ENCODE measurements at regions not wholly inside any gene's neighbourhood (a gene's known extent, or its start where the extent isn't known, plus 50 kb on each side); places are given as distances from the start of the nearest gene placed in this dataset.

DNA sequence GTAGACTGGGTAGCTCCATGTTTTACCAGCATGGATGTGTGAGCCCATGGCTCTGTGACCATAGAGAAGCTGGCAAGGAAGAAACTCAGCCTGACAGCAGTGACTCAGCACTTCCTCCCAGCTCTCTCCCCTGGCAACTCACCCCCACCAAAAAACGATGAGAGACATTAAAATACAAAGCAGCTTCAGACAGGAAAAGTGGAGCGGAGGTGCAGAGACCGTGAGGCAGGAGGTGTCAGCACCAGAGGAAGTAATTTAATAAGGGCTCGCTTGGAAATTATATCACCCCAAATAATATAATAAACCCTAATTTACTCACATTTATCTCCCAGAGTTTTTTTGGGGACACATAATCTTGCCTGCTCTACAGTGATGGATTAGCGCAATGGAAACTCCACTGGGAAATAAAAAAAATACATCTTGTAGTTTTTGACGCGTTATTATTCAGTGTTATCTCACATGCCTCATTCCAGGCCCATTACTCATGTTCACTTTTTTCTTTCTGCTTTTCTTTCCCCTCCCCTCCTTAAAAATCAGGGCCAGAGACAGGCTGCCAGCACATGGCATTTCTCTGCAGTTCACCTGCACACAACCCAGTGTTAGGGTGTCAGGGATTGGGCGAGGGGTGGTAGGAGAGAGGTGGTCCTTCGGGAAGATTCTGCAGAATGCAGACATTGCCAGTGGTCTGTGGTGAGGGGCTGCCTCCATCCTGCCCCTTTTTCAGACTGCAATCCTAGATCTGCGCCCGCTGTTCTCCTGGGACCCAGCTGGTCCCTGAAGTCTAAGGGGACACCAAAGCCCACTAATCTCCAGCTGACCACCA lies 170.8 kb downstream of the BUD13 start:
- no peaks in the 10 kb centered on the region for H3K9me3 Mint-ChIP-seq
- no peak overlapping the region for H3K27ac Mint-ChIP-seq
- H3K4me1 Mint-ChIP-seq = no peaks in the 10 kb centered on the region
- H3K36me3 Mint-ChIP-seq = no peaks in the 10 kb centered on the region
- no peak overlapping the region for H3K4me3 Mint-ChIP-seq
- H3K27me3 Mint-ChIP-seq = peaks cover 11% of the 10 kb centered on the region

- no peaks in the 10 kb centered on the region for H3K4me1 Mint-ChIP-seq
- no peaks in the 10 kb centered on the region for H3K36me3 Mint-ChIP-seq
- H3K9me3 Mint-ChIP-seq = no peaks in the 10 kb centered on the region
- H3K4me3 Mint-ChIP-seq = no peak overlapping the region
- no peak overlapping the region for H3K27ac Mint-ChIP-seq
- peaks cover 11% of the 10 kb centered on the region for H3K27me3 Mint-ChIP-seq
Measured at GRCh38 chr11:116600930-116601329, 171.9 kb downstream of the BUD13 start.

DNA sequence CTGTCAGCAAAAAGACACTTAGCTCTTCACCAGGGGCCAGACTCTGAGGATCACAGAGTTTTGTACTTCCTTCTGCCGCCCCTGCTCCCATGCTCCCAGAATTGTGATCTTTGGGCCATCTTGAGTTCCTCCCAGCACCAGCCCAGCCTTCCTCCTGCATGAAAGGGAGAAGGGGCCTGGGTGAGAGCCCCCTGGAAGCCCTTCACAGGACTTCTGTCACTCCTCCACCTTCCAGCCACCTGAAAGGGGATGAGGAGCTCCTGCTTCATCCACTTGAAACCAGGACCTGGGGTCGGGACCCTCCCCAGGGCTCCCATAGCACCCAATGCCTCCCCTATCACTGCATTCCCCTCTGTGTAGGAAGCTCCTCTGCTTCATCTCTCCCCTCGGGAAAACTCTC lies 174.2 kb downstream of the BUD13 start:
- no peak overlapping the region for H3K4me3 Mint-ChIP-seq

DNA sequence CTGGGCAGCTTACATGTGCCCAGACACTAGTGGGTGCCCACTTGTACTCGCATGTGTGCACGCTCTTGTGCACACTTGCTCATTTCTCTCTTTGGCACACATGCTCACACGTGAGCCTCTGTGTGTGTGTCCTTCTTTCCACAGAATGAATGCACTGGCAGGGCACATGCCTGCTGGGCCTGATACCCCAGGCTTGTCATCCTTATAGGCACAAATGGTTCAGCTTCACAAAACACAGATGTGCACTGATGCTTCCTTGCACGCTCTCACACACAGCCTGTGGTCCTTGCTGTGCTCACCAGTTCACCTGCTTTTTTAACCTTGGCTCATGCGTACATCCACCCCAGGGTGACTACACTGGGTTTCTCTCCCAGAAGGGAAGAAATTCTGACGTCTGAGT lies 174.8 kb downstream of the BUD13 start:
- Mint-ChIP-seq H3K27ac (no peak overlapping the region), H3K9me3 (no peaks in the 10 kb centered on the region), H3K36me3 (no peaks in the 10 kb centered on the region), H3K4me1 (no peaks in the 10 kb centered on the region), H3K27me3 (peaks cover 8% of the 10 kb centered on the region), H3K4me3 (no peak overlapping the region)

More for the DNA sequence above, 174.2 kb downstream of the BUD13 start:
- Mint-ChIP-seq H3K4me1 (no peaks in the 10 kb centered on the region), H3K36me3 (no peaks in the 10 kb centered on the region), H3K9me3 (no peaks in the 10 kb centered on the region), H3K27me3 (peaks cover 8% of the 10 kb centered on the region), H3K27ac (no peak overlapping the region)

- H3K36me3 Mint-ChIP-seq = no peaks in the 10 kb centered on the region
- no peaks in the 10 kb centered on the region for H3K4me1 Mint-ChIP-seq
- H3K27ac Mint-ChIP-seq = no peak overlapping the region
- no peak overlapping the region for H3K4me3 Mint-ChIP-seq
- peaks cover 10% of the 10 kb centered on the region for H3K27me3 Mint-ChIP-seq
- no peaks in the 10 kb centered on the region for H3K9me3 Mint-ChIP-seq
Measured at GRCh38 chr11:116596346-116597260, 176.2 kb downstream of the BUD13 start.

DNA sequence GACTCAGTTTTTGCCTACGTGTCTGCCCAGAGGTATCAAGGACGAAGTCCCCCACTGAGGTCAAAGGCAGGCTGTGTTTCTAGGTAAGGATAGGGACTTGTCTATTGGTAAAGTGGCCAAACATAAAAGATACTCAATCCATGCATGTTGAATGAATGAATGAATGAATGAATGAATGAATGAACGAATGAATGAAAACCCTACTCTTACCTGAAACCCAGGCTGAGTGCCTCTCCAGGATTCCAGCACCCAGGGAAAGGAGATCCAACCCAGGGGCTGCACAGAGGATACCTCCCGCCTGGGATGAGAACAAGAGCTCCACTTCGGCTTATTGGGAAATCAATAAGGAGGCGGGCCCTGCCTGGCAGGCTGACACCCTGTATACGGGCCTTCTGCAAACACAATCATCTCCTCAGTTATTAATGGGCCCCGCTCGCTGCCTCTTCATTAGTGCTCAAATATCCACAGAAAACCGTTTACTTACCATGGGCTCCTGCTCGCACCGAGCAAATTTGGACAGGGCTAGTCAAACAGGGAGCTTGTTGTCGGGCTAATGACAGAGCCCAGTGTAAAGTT lies 177.4 kb downstream of the BUD13 start:
- no peaks in the 10 kb centered on the region for H3K36me3 Mint-ChIP-seq
- no peak overlapping the region for H3K4me3 Mint-ChIP-seq
- H3K9me3 Mint-ChIP-seq = no peaks in the 10 kb centered on the region
- H3K27me3 Mint-ChIP-seq = peaks cover 13% of the 10 kb centered on the region
- H3K4me1 Mint-ChIP-seq = no peaks in the 10 kb centered on the region
- H3K27ac Mint-ChIP-seq = no peak overlapping the region

DNA sequence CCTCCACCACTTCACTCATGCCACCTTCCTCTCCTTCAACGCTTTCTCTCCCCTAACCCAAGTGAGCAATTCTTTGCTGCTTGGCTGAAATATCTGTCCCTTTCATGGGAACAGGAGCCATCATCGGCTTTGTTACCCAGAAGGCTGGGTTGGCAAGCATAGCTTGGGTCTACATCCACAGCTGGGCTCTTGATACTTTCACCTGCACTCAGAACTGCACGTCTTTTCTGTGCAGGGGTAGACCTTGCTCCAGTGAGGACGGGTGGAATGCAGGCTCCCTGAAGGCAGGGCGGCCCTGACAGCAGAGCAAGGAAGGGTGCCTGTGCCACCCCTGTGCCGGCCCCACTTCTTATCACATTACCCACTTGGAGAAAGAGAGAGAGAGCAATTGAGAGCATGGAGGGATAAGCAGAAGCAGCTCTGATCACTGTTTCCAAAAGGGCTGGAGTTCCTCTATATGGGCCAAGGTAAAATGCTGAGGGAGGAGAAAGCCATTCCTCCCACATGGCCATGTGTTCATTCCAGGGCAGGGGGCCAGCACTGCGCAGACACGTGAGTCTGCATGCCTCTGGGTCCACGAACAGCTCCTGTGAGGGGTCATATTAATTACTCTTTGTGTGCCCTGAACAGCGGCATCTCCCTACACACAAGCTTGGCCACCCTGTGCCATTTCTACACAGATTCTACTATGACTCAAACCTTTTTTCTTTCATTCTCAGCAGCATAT lies 181.8 kb downstream of the BUD13 start:
- no peak overlapping the region for H3K4me3 Mint-ChIP-seq
- H3K27ac Mint-ChIP-seq = no peak overlapping the region
- H3K36me3 Mint-ChIP-seq = no peaks in the 10 kb centered on the region
- no peaks in the 10 kb centered on the region for H3K4me1 Mint-ChIP-seq
- H3K27me3 Mint-ChIP-seq = peaks cover 6% of the 10 kb centered on the region
- H3K9me3 Mint-ChIP-seq = no peaks in the 10 kb centered on the region

DNA sequence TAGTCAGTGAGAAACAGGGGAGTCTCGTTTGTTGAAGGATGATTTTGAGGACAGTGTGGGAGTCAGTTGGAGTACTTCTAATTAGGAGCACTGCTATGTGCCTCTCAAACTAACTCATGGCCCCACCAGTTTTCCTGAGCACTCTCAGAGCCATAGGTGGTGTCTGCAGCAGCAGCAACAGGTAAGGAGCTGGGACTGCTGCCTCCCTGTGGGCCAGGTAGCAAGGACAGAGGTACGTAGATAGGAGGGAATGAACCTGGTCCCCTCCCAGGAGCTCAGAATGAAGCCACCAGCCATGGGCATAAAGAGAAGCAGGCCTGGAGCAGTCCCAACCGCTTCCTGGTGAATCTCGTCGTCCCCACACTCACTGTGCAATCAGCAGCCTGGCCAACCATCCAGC lies 183.4 kb downstream of the BUD13 start:
- Mint-ChIP-seq H3K4me3 (no peak overlapping the region), H3K9me3 (no peaks in the 10 kb centered on the region), H3K27ac (no peak overlapping the region), H3K36me3 (no peaks in the 10 kb centered on the region), H3K27me3 (peaks cover 10% of the 10 kb centered on the region), H3K4me1 (no peaks in the 10 kb centered on the region)

DNA sequence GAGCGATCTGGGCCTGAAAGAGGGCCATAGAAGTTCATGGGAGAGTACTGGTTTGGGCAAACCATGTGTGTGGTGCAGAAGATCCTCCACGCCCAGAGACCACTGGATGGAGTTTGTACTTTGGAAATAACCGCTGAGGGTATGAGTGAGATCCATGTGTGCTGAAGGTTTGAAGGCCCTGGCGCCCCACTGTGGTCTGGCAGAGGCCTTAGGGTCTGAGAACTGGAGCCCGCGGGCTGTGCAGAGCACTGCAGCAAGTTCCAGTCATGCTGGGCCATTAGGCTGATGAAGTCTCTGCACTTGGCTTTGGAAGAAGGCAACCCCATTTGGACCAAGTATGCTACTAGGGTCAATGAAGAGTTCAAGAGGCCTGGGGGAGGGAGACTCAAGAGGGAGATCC lies 186.4 kb downstream of the BUD13 start:
- no peaks in the 10 kb centered on the region for H3K9me3 Mint-ChIP-seq
- no peak overlapping the region for H3K4me3 Mint-ChIP-seq
- H3K4me1 Mint-ChIP-seq = no peaks in the 10 kb centered on the region
- H3K36me3 Mint-ChIP-seq = no peaks in the 10 kb centered on the region
- peaks cover 24% of the 10 kb centered on the region for H3K27me3 Mint-ChIP-seq
- no peak overlapping the region for H3K27ac Mint-ChIP-seq

DNA sequence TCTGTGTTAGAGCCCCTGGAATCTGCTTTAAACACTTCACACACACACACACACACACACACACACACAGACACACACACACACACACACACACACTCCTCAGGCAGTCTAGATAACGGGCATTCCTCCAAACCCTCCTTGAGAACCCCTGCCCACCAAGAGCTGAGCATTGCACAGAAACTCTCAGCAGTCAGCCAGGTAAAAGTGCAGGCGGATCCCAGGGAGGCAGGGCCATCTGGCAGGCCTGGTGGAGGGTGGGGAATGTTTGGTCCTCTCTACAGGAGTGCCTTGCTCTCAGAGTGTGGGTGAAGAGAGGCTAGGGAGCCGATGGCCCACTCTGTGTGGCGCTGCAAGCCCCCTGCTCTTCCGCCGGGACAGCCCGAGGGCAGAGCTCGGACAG lies 190.2 kb downstream of the BUD13 start:
- Mint-ChIP-seq H3K9me3 (no peaks in the 10 kb centered on the region), H3K36me3 (no peaks in the 10 kb centered on the region), H3K4me1 (no peaks in the 10 kb centered on the region), H3K27ac (no peak overlapping the region), H3K4me3 (no peak overlapping the region), H3K27me3 (peaks cover 37% of the 10 kb centered on the region)

DNA sequence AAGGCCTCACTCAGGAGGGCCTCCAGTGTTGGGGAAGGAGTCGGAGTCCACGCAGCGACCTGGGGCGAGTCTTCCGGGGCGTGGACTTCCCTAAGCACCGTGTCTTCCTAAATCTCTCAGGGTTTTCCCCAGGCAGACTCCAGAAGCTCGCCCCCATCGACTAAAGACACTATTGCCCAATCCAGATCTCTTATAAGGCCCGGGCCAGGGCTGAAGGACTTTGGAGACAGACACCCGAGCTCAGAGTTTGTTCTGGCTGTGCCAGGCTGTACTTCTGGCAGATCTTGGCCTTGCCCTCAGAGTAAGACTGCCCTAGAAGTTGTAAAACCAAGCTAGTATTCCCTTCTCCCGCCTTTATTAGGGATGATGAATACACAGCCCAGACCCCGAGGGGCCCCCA lies 191.4 kb downstream of the BUD13 start:
- no peaks in the 10 kb centered on the region for H3K9me3 Mint-ChIP-seq
- H3K36me3 Mint-ChIP-seq = no peaks in the 10 kb centered on the region
- no peaks in the 10 kb centered on the region for H3K4me1 Mint-ChIP-seq
- H3K27ac Mint-ChIP-seq = no peak overlapping the region
- H3K27me3 Mint-ChIP-seq = peaks cover 40% of the 10 kb centered on the region
- H3K4me3 Mint-ChIP-seq = no peak overlapping the region

DNA sequence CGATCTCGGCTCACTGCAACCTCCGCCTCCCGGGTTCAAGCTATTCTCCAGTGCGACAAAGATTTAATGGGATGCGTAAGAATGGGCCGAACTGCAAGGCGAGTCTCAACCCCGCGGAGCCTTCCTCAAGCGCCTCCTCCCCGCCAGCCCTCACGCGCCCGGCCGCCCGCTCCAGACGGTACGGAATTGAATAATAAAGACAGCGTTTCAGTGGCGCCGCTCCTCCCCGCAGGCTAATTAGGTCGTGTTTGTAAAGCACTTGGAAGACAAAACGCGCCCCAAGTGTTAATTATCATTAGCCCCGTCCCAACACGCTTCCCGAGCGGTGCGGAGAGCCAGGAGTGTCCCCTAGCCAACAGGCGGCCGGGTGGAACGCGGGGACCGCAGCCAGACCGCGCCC lies 192.0 kb downstream of the BUD13 start:
- H3K4me1 Mint-ChIP-seq = no peaks in the 10 kb centered on the region
- peaks cover 40% of the 10 kb centered on the region for H3K27me3 Mint-ChIP-seq
- H3K9me3 Mint-ChIP-seq = no peaks in the 10 kb centered on the region
- no peaks in the 10 kb centered on the region for H3K36me3 Mint-ChIP-seq
- no peak overlapping the region for H3K27ac Mint-ChIP-seq
- no peak overlapping the region for H3K4me3 Mint-ChIP-seq

- no peak overlapping the region for H3K27ac Mint-ChIP-seq
- peaks cover 39% of the 10 kb centered on the region for H3K27me3 Mint-ChIP-seq
- H3K36me3 Mint-ChIP-seq = no peaks in the 10 kb centered on the region
- H3K4me3 Mint-ChIP-seq = no peak overlapping the region
- H3K9me3 Mint-ChIP-seq = no peaks in the 10 kb centered on the region
- no peaks in the 10 kb centered on the region for H3K4me1 Mint-ChIP-seq
Measured at GRCh38 chr11:116579857-116580727, 192.7 kb downstream of the BUD13 start.

GRCh38 chr11:116579031-116579653 lies 193.6 kb downstream of the BUD13 start:
- H3K4me1 Mint-ChIP-seq = no peaks in the 10 kb centered on the region
- H3K36me3 Mint-ChIP-seq = no peaks in the 10 kb centered on the region
- no peak overlapping the region for H3K27ac Mint-ChIP-seq
- no peak overlapping the region for H3K4me3 Mint-ChIP-seq
- peaks cover 35% of the 10 kb centered on the region for H3K27me3 Mint-ChIP-seq
- no peaks in the 10 kb centered on the region for H3K9me3 Mint-ChIP-seq

Measured in activated naive CD4-positive, alpha-beta T cell treated with anti-CD3 and anti-CD28 coated beads, Interleukin-2, amount 50 U/mL, for 24 hours (primary cell).